GM23248 (cell line): ENCODE measurements at regions not wholly inside any gene's neighbourhood (a gene's known extent, or its start where the extent isn't known, plus 50 kb on each side); places are given as distances from the start of the nearest gene placed in this dataset.

Experiments
- DNase-seq: peaks from one replicate; pipeline ENCODE4 v3.0.0-alpha.2; 2015
- H2AFZ ChIP-seq: fragments of 200-600 bp; sonication (generic); 2 replicates; pipeline ENCODE4 v1.6.1; 2016; ENCODE audit warnings: antibody characterized with exemption
- H3F3A ChIP-seq: fragments of 200-600 bp; sonication (generic); 2 replicates; pipeline ENCODE4 v1.6.1; 2016; ENCODE audit warnings: mild to moderate bottlenecking, antibody characterized with exemption, mixed run types; ENCODE audit not compliant: insufficient read depth
- H3K27ac ChIP-seq: fragments of 200-600 bp; sonication (generic); 2 replicates; pipeline ENCODE4 v1.5.1; 2016; ENCODE audit warnings: mild to moderate bottlenecking
- H3K27me3 ChIP-seq: fragments of 200-600 bp; sonication (generic); replicated peaks from 2 replicates; pipeline ENCODE4 v1.6.1; 2016; ENCODE audit warnings: mild to moderate bottlenecking; ENCODE audit not compliant: insufficient read depth
- H3K36me3 ChIP-seq: fragments of 200-600 bp; sonication (generic); 2 replicates; pipeline ENCODE4 v1.6.1; 2016; ENCODE audit warnings: low read depth, mild to moderate bottlenecking
- H3K4me1 ChIP-seq: fragments of 200-600 bp; sonication (generic); 2 replicates; pipeline ENCODE4 v1.6.1; 2016; ENCODE audit warnings: mild to moderate bottlenecking; ENCODE audit not compliant: insufficient read depth
- H3K4me2 ChIP-seq: fragments of 200-600 bp; sonication (generic); one replicate; pipeline ENCODE4 v1.6.1; 2016; ENCODE audit warnings: mild to moderate bottlenecking; ENCODE audit not compliant: unreplicated experiment
- H3K4me3 ChIP-seq: fragments of 200-600 bp; sonication (generic); 2 replicates; pipeline ENCODE4 v1.5.1; 2016; ENCODE audit warnings: mild to moderate bottlenecking
- H3K79me2 ChIP-seq: fragments of 200-600 bp; sonication (generic); 2 replicates; pipeline ENCODE4 v1.6.1; 2016; ENCODE audit warnings: mild to moderate bottlenecking; ENCODE audit not compliant: insufficient read depth
- H3K9ac ChIP-seq: fragments of 200-600 bp; sonication (generic); 2 replicates; pipeline ENCODE4 v1.6.1; 2016; ENCODE audit warnings: mild to moderate bottlenecking
- H3K9me2 ChIP-seq: fragments of 200-600 bp; sonication (generic); 2 replicates; pipeline ENCODE4 v1.6.1; 2016; ENCODE audit warnings: mixed run types, mild to moderate bottlenecking, moderate library complexity; ENCODE audit not compliant: insufficient read depth
- H3K9me3 ChIP-seq: fragments of 200-600 bp; sonication (generic); one replicate; pipeline ENCODE4 v1.6.1; 2017; ENCODE audit warnings: low read depth
- H4K20me1 ChIP-seq: fragments of 200-600 bp; sonication (generic); 2 replicates; pipeline ENCODE4 v1.6.0; 2016; ENCODE audit not compliant: insufficient read depth
- EZH2 ChIP-seq: fragments of 200-600 bp; sonication (generic); IDR thresholded peaks from 2 replicates; pipeline ENCODE4 v1.6.1; 2018; ENCODE audit warnings: antibody characterized with exemption, mild to moderate bottlenecking; ENCODE audit not compliant: insufficient read depth, poor library complexity, severe bottlenecking
- EZH2phosphoT487 ChIP-seq: fragments of 200-600 bp; sonication (generic); IDR thresholded peaks from 2 replicates; pipeline ENCODE4 v1.6.1; 2018; ENCODE audit warnings: antibody characterized with exemption, moderate library complexity, mild to moderate bottlenecking, low read depth; ENCODE audit not compliant: insufficient read depth
- WGBS, 2 experiments: methylation state at CpG; one replicate each; pipeline ENCODE4 v1.1.6; 2015 to 2017; ENCODE audit warnings: low lambda C conversion rate in 2 of 2, low coverage in 1 of 2; ENCODE audit errors: missing lambda C conversion rate in 2 of 2; 5-methylcytosine and 5-hydroxymethylcytosine counted together
- in situ Hi-C: fragments of 300-500 bp; cut with MboI; formaldehyde crosslinking; loops from 2 replicates; pipeline ENCODE4 v1.15.0; 2020

GRCh38 chr3:188975600-188976314, 196.0 kb upstream of the TPRG1 start:
- Histone ChIP-seq H4K20me1 (no peaks in the 10 kb centered on the region), H3K36me3 (no peaks in the 10 kb centered on the region), H3K9me3 (no peaks in the 10 kb centered on the region), H3K9ac (no peak overlapping the region), H3K27me3 (no peaks in the 10 kb centered on the region), H3K4me3 (peak overlapping the region; percentile 16; the same call in 1 of the 2 replicates), H3K4me1 (peaks cover 18% of the 10 kb centered on the region; the same call in 1 of the 2 replicates), H3K27ac (no peak overlapping the region), H3K9me2 (0 out of 2 replicates have a peak, but pooled peaks cover 4% of the 10 kb centered on the region), H2AFZ (no peak overlapping the region), H3K4me2 (peak overlapping the region; percentile 14), H3K79me2 (no peaks in the 10 kb centered on the region), H3F3A (peaks cover 12% of the 10 kb centered on the region; the same call in 1 of the 2 replicates)
- in situ Hi-C loops = no loop called here
- 88 to 91% methylated on average over 12 of the region's 12 CpGs for WGBS, 2 experiments
- TF ChIP-seq EZH2 (no peak), EZH2phosphoT487 (no peak)
- DNase-seq = no peak

- H3K27me3 ChIP-seq = no peaks in the 10 kb centered on the region
- no peaks in the 10 kb centered on the region for H3K9me3 ChIP-seq
- H3K4me3 ChIP-seq = no peak overlapping the region
- H3K79me2 ChIP-seq = no peaks in the 10 kb centered on the region
- H3K4me1 ChIP-seq = peaks cover 18% of the 10 kb centered on the region; the same call in 1 of the 2 replicates
- no peak overlapping the region for H3K9ac ChIP-seq
- peaks cover 12% of the 10 kb centered on the region; the same call in 1 of the 2 replicates for H3F3A ChIP-seq
- H4K20me1 ChIP-seq = no peaks in the 10 kb centered on the region
- H3K36me3 ChIP-seq = no peaks in the 10 kb centered on the region
- DNase-seq = no peak
- no peak overlapping the region for H2AFZ ChIP-seq
- 0 out of 2 replicates have a peak, but pooled peaks cover 4% of the 10 kb centered on the region for H3K9me2 ChIP-seq
- H3K27ac ChIP-seq = no peak overlapping the region
- no peak overlapping the region for H3K4me2 ChIP-seq
- TF ChIP-seq EZH2 = no peak
- no peak for TF ChIP-seq EZH2phosphoT487
- 70 to 75% methylated on average over 4 of the region's 4 CpGs for WGBS, 2 experiments
- in situ Hi-C loops = no loop called here
Observed at GRCh38 chr3:188976407-188976806, 195.4 kb upstream of the TPRG1 start.

- H3K4me3 ChIP-seq = no peak overlapping the region
- no peak overlapping the region for H2AFZ ChIP-seq
- DNase-seq = peak; percentile 69
- H3K36me3 ChIP-seq = no peaks in the 10 kb centered on the region
- H3F3A ChIP-seq = peaks cover 12% of the 10 kb centered on the region; the same call in 1 of the 2 replicates
- TF ChIP-seq EZH2phosphoT487 (no peak), EZH2 (no peak)
- H3K9me3 ChIP-seq = no peaks in the 10 kb centered on the region
- peaks cover 18% of the 10 kb centered on the region; the same call in 1 of the 2 replicates for H3K4me1 ChIP-seq
- H3K79me2 ChIP-seq = no peaks in the 10 kb centered on the region
- WGBS, 2 experiments = 24% methylated on average over 7 of the region's 7 CpGs
- H3K27me3 ChIP-seq = no peaks in the 10 kb centered on the region
- no peak overlapping the region for H3K4me2 ChIP-seq
- in situ Hi-C loops = no loop called here
- no peak overlapping the region for H3K27ac ChIP-seq
- no peak overlapping the region for H3K9ac ChIP-seq
- 0 out of 2 replicates have a peak, but pooled peaks cover 4% of the 10 kb centered on the region for H3K9me2 ChIP-seq
- H4K20me1 ChIP-seq = no peaks in the 10 kb centered on the region
Observed at GRCh38 chr3:188978421-188979171, 193.2 kb upstream of the TPRG1 start.

GRCh38 chr3:188979248-188979647, 192.5 kb upstream of the TPRG1 start:
- in situ Hi-C loops = no loop called here
- Histone ChIP-seq H3K9ac (no peak overlapping the region), H3K4me3 (no peak overlapping the region), H3F3A (peaks cover 12% of the 10 kb centered on the region; the same call in 1 of the 2 replicates), H3K79me2 (no peaks in the 10 kb centered on the region), H3K9me2 (0 out of 2 replicates have a peak, but pooled peaks cover 4% of the 10 kb centered on the region), H3K4me1 (peaks cover 18% of the 10 kb centered on the region; the same call in 1 of the 2 replicates), H3K27ac (no peak overlapping the region), H2AFZ (no peak overlapping the region), H3K9me3 (no peaks in the 10 kb centered on the region), H3K27me3 (no peaks in the 10 kb centered on the region), H4K20me1 (no peaks in the 10 kb centered on the region), H3K4me2 (no peak overlapping the region), H3K36me3 (no peaks in the 10 kb centered on the region)
- 79% methylated on average over 7 of the region's 7 CpGs for WGBS, 2 experiments
- TF ChIP-seq EZH2 = no peak
- no peak for TF ChIP-seq EZH2phosphoT487
- no peak for DNase-seq
